T-cell (primary cell): ENCODE measurements at regions not wholly inside any gene's neighbourhood (a gene's known extent, or its start where the extent isn't known, plus 50 kb on each side); places are given as distances from the start of the nearest gene placed in this dataset.
"Not testable (repeated sequence)": the region's sequence is repeated elsewhere in the genome, so short reads cannot be mapped to it uniquely, and the experiment has no call there.

ENCODE experiments used
- ATAC-seq, 4 experiments: fragments of 200-7000 bp in 3 of 4; fragments of 150-1000 bp in 1 of 4; cut with Tn5 transposase; replicated peaks in 1 of 4; 1 replicate in 3 of 4; 2 replicates in 1 of 4; pipeline ENCODE4 v1.10.0; 2021; ENCODE audit warnings: moderate library complexity in 3 of 4, mild to moderate bottlenecking in 2 of 4, moderate number of reproducible peaks in 1 of 4
- CTCF ChIA-PET, 2 donors: fragments of 300-600 bp; sonication (Branson Sonifier 250); formaldehyde crosslinking; loops; one replicate each; lab custom pipeline; 2022; ENCODE audit warnings: antibody characterized with exemption in 2 of 2; lab: Charles Lee
- POLR2A ChIA-PET, 2 donors: fragments of 300-600 bp; sonication (Branson Sonifier 250); formaldehyde crosslinking; loops; one replicate each; lab custom pipeline; 2022; ENCODE audit warnings: antibody characterized with exemption in 2 of 2; lab: Charles Lee
- DNase-seq, 35 experiments: peaks; one replicate each; pipeline versions ENCODE4 v3.0.0 to v3.0.0-alpha.2; 2013 to 2023
- H3K27ac ChIP-seq: one replicate; pipeline ENCODE4 v1.5.1; 2013; ENCODE audit warnings: low read length
- H3K27me3 ChIP-seq, 2 experiments: replicated peaks in 1 of 2; 1 replicate in 1 of 2; 2 replicates in 1 of 2; pipeline versions ENCODE4 v1.6.1 to v1.7.0; 2013; ENCODE audit warnings: low read length in 1 of 2, mixed read lengths in 1 of 2; ENCODE audit not compliant: control insufficient read depth in 2 of 2, insufficient read depth in 2 of 2; ENCODE audit errors: extremely low read depth in 1 of 2
- H3K36me3 ChIP-seq, 2 donors: 1 replicate in 1 of 2; 2 replicates in 1 of 2; pipeline versions ENCODE4 v1.6.1 to v1.7.0; 2013; ENCODE audit warnings: low read length in 1 of 2; ENCODE audit not compliant: control insufficient read depth in 2 of 2, insufficient read depth in 1 of 2; ENCODE audit errors: extremely low read depth in 1 of 2
- H3K4me1 ChIP-seq, 2 experiments: 1 replicate in 1 of 2; 2 replicates in 1 of 2; pipeline versions ENCODE4 v1.6.1 to v1.7.0; 2013; ENCODE audit warnings: low read length in 2 of 2, mixed read lengths in 1 of 2; ENCODE audit not compliant: insufficient read depth in 2 of 2, control insufficient read depth in 1 of 2; ENCODE audit errors: extremely low read depth in 1 of 2
- H3K4me3 ChIP-seq, 2 donors: 1 replicate in 1 of 2; 2 replicates in 1 of 2; pipeline versions ENCODE4 v1.5.1 to v1.7.0; 2013; ENCODE audit warnings: mild to moderate bottlenecking in 2 of 2, low read length in 1 of 2, moderate library complexity in 1 of 2; ENCODE audit not compliant: control insufficient read depth in 1 of 2; ENCODE audit errors: extremely low read depth in 1 of 2
- H3K9me3 ChIP-seq: 2 replicates; pipeline ENCODE4 v1.7.0; 2013
- H3K27ac Mint-ChIP-seq, 2 donors: one replicate each; pipeline ENCODE4 v1.8.0; 2020 to 2021; ENCODE audit warnings: mild to moderate bottlenecking in 2 of 2, mixed read lengths in 2 of 2
- H3K27me3 Mint-ChIP-seq, 2 donors: one replicate each; pipeline ENCODE4 v1.8.0; 2021 to 2022; ENCODE audit warnings: mixed read lengths in 2 of 2
- H3K36me3 Mint-ChIP-seq: one replicate; pipeline ENCODE4 v1.8.0; 2021; ENCODE audit warnings: mixed read lengths
- H3K4me1 Mint-ChIP-seq, 3 donors: one replicate each; pipeline ENCODE4 v1.8.0; 2020 to 2022; ENCODE audit warnings: mixed read lengths in 3 of 3, mild to moderate bottlenecking in 1 of 3
- H3K4me3 Mint-ChIP-seq, 3 donors: one replicate each; pipeline ENCODE4 v1.8.0; 2020 to 2022; ENCODE audit warnings: mild to moderate bottlenecking in 3 of 3, mixed read lengths in 3 of 3, moderate library complexity in 3 of 3
- H3K9me3 Mint-ChIP-seq, 3 donors: one replicate each; pipeline ENCODE4 v1.8.0; 2020 to 2022; ENCODE audit warnings: mixed read lengths in 3 of 3
- WGBS: methylation state at CpG from one replicate; pipeline ENCODE4 v1.1.5; 2013; ENCODE audit warnings: missing lambda C conversion rate; ENCODE audit not compliant: insufficient coverage; 5-methylcytosine and 5-hydroxymethylcytosine counted together

DNA sequence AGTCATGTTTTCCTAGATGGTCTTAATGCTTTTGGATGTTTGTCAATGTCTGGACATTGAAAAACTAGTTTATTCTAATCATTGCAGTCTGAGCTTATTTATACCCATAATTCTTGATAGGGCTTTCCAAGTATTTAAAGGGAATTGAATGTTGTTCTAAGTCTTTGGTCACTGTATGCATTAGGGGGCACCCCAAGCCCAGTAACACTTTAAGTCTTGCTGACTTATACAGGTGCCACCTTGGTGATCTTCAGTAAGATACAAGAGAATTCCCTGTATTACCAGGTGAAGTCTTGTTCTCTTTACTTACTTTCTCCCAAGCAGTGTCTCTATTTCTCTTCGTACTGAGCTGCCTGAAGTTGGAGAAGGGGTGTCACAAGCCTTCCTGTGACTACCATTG is 250.1 kb upstream of the OR4C13 start:
- H3K9me3 ChIP-seq, H3K4me1 Mint-ChIP-seq, CTCF ChIA-PET, H3K36me3 ChIP-seq, H3K4me3 ChIP-seq, H3K27ac Mint-ChIP-seq, H3K4me3 Mint-ChIP-seq, ATAC-seq, POLR2A ChIA-PET, H3K36me3 Mint-ChIP-seq, H3K27me3 Mint-ChIP-seq, H3K27me3 ChIP-seq, H3K4me1 ChIP-seq, DNase-seq, H3K27ac ChIP-seq: not testable (repeated sequence)
- WGBS = no CpG with 5 or more reads among the region's 1 CpG
- peaks cover 14 to 20% (median 16%) of the 10 kb centered on the region in 3 donors for H3K9me3 Mint-ChIP-seq

DNA sequence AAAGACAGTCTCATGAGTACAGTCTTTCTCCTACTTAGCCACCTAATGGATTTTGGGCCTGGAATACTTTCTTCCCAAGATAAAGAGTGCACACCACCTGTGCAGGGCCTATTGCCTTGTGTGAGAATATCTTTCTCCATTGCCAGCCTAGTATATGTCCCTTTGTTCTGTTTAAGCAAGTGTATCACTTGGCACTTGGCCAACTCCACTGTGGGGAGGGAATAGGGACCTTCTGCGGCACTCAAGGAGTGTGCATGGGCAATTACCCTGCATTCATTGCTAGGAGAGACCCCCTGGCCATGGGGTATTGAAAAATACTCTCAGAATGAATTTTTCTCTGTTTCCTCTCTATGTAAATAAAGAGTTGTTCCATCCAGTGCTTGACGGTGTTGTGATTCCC is 201.7 kb upstream of the OR4C13 start:
- ATAC-seq, H3K27me3 Mint-ChIP-seq, H3K27ac ChIP-seq, H3K27ac Mint-ChIP-seq, H3K4me1 ChIP-seq, DNase-seq, CTCF ChIA-PET, H3K4me1 Mint-ChIP-seq, H3K9me3 ChIP-seq, H3K4me3 Mint-ChIP-seq, H3K36me3 Mint-ChIP-seq, POLR2A ChIA-PET, H3K27me3 ChIP-seq, H3K4me3 ChIP-seq, H3K36me3 ChIP-seq: not testable (repeated sequence)
- peaks cover 11 to 29% (median 16%) of the 10 kb centered on the region in 3 donors for H3K9me3 Mint-ChIP-seq
- WGBS = no CpG with 5 or more reads among the region's 2 CpGs

DNA sequence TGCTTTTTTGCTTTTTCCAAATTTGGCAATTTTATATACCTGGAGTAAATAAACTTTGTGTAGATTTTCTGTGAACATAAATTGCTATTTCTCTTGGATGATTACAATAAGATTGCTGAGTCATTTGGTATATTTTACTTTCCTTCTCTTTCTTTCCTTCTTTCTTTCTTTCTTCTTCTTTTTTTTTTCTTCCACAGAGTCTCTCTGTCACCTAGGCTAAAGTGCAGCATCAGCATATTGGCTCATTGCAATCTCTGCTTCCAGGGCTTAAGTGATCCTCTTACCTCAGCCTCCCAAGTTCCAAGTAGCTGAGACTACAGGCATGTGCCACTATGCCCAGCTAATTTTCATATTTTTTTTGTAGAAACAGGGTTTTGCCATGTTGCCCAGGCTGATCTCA is 201.2 kb upstream of the OR4C13 start:
- ATAC-seq, H3K36me3 Mint-ChIP-seq: not testable (repeated sequence)
- peaks cover 6 to 27% (median 10%) of the 10 kb centered on the region in 3 donors for H3K9me3 Mint-ChIP-seq

DNA sequence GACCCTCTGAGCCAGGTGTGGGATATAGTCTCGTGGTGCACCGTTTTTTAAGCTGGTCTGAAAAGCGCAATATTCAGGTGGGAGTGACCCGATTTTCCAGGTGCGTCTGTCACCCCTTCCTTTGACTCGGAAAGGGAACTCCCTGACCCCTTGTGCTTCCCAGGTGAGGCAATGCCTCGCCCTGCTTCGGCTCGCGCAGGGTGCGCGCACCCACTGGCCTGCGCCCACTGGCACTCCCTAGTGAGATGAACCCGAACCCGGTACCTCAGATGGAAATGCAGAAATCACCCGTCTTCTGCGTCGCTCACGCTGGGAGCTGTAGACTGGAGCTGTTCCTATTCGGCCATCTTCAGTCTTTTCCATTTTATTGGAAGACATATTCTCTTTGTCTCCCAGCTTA is 171.4 kb upstream of the OR4C13 start:
- H3K27ac ChIP-seq, H3K36me3 Mint-ChIP-seq, H3K36me3 ChIP-seq, H3K27me3 Mint-ChIP-seq, H3K4me3 Mint-ChIP-seq, H3K4me1 ChIP-seq, ATAC-seq, POLR2A ChIA-PET, H3K4me3 ChIP-seq, H3K4me1 Mint-ChIP-seq, DNase-seq, CTCF ChIA-PET, H3K9me3 Mint-ChIP-seq, H3K27ac Mint-ChIP-seq, H3K27me3 ChIP-seq, H3K9me3 ChIP-seq: not testable (repeated sequence)
- WGBS = 94% methylated on average over 11 of the region's 20 CpGs

More for the DNA sequence above, 201.2 kb upstream of the OR4C13 start:
- H3K4me3 Mint-ChIP-seq, H3K36me3 ChIP-seq, H3K27ac ChIP-seq, POLR2A ChIA-PET, H3K4me1 Mint-ChIP-seq, H3K27me3 Mint-ChIP-seq, H3K4me1 ChIP-seq, H3K9me3 ChIP-seq, H3K4me3 ChIP-seq, DNase-seq, H3K27ac Mint-ChIP-seq, CTCF ChIA-PET, H3K27me3 ChIP-seq: not testable (repeated sequence)

DNA sequence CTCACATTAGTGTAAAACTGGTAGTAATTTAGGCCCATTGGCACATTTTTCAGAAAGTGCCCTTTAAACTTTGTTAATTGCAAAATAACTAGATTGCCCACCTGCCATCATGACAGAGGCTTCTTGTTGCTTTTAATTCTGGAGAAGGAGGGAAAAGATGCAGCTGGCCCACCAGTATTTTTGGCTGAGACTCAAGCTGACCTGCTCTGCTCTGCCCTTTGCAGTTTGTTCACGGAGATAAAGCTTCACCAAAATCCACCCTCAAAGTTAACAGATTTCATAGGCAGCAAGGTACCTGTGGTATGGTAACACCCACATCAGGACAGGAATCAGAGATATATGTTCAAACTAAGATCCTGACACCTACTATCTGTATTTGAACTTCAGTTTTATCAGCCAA is 170.2 kb upstream of the OR4C13 start:
- CTCF ChIA-PET, POLR2A ChIA-PET: not testable (repeated sequence)
- 57% methylated on average over 1 of the region's 1 CpG for WGBS

DNA sequence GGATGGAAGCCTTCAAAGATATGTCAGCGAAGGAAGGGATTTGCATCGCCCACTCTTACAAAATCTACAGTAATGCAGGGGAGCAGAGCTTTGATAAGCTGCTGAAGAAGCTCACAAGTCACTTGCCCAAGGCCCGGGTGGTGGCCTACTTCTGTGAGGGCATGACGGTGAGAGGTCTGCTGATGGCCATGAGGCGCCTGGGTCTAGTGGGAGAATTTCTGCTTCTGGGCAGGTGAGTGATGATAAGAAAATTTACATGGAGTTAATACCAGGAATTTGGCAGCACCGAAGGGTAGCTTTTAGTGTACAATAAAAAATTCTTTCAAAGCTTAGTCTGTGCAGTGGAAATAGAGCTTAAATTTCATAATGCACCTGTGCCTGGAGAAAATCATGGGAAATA is 168.3 kb upstream of the OR4C13 start:
- H3K9me3 Mint-ChIP-seq, H3K27ac Mint-ChIP-seq, H3K9me3 ChIP-seq, CTCF ChIA-PET, POLR2A ChIA-PET, H3K4me3 ChIP-seq, H3K27me3 ChIP-seq, H3K36me3 ChIP-seq, H3K4me3 Mint-ChIP-seq, DNase-seq, H3K4me1 ChIP-seq, H3K27ac ChIP-seq, ATAC-seq, H3K27me3 Mint-ChIP-seq, H3K4me1 Mint-ChIP-seq, H3K36me3 Mint-ChIP-seq: not testable (repeated sequence)
- 100% methylated on average over 2 of the region's 6 CpGs for WGBS

More for the DNA sequence above, 170.2 kb upstream of the OR4C13 start:
- not testable (repeated sequence) for H3K9me3 ChIP-seq, DNase-seq, H3K27me3 ChIP-seq, H3K27ac ChIP-seq, H3K4me3 Mint-ChIP-seq, H3K36me3 Mint-ChIP-seq, H3K9me3 Mint-ChIP-seq, ATAC-seq, H3K4me1 ChIP-seq, H3K36me3 ChIP-seq, H3K4me1 Mint-ChIP-seq, H3K27me3 Mint-ChIP-seq, H3K27ac Mint-ChIP-seq, H3K4me3 ChIP-seq

DNA sequence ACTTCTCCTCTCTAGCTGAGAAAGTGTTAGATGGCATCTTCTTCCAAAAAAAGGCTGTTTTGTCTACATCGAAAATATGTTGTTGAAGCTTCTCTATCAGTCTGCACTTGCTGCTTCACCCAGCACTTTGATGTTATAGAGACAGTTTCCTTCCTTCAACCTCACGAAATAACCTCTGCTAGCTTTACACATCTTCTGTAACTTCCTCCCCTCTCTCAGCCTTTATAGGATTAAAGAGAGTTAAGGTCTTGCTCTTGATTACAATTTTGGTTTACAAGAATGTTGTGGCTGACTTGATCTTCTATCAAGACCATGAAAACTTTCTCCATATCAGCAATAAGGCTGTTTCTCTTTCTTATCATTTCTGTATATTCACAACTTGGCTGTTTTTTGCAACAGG is 162.4 kb upstream of the OR4C13 start:
- H3K36me3 Mint-ChIP-seq, H3K4me3 ChIP-seq, H3K27me3 ChIP-seq, CTCF ChIA-PET, H3K27ac Mint-ChIP-seq, H3K27ac ChIP-seq, H3K27me3 Mint-ChIP-seq, H3K4me1 ChIP-seq, H3K9me3 ChIP-seq, H3K4me3 Mint-ChIP-seq, H3K4me1 Mint-ChIP-seq, H3K36me3 ChIP-seq, DNase-seq, POLR2A ChIA-PET: not testable (repeated sequence)
- 83% methylated on average over 1 of the region's 2 CpGs for WGBS
- peaks cover 11 to 17% (median 16%) of the 10 kb centered on the region in 3 donors for H3K9me3 Mint-ChIP-seq
- ATAC-seq = peak in 2 of 4 experiments; percentile 48 to 70
